ENCODE measurements at regions not wholly inside any gene's neighbourhood (a gene's known extent, or its start where the extent isn't known, plus 50 kb on each side); places are given as distances from the start of the nearest gene placed in this dataset.

DNA sequence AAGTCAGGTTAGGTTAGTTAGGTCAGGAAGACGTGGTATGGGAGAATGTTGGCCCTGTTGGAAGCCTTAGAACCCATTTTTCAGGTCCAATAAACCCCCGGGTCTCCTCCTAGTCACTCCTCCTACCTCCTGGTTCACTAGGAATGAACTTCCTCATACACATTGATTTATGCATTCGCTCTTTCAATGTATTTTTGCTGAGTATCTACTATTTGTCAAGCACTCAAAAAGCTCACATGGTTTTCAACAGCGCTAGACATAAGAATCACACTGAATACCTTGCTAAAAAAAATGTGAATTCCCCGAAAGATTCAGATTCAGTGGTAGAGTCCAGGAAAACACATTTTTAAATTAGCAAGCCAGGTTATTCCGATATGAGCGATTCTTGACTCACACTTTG is 85.8 kb upstream of the LRRN2 start:
- TF ChIP-seq, protein P1, sequence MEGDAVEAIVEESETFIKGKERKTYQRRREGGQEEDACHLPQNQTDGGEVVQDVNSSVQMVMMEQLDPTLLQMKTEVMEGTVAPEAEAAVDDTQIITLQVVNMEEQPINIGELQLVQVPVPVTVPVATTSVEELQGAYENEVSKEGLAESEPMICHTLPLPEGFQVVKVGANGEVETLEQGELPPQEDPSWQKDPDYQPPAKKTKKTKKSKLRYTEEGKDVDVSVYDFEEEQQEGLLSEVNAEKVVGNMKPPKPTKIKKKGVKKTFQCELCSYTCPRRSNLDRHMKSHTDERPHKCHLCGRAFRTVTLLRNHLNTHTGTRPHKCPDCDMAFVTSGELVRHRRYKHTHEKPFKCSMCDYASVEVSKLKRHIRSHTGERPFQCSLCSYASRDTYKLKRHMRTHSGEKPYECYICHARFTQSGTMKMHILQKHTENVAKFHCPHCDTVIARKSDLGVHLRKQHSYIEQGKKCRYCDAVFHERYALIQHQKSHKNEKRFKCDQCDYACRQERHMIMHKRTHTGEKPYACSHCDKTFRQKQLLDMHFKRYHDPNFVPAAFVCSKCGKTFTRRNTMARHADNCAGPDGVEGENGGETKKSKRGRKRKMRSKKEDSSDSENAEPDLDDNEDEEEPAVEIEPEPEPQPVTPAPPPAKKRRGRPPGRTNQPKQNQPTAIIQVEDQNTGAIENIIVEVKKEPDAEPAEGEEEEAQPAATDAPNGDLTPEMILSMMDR (IDR thresholded peaks at IDR 0.05), result no peak
- TF ChIP-seq EZH2 (IDR thresholded peaks at IDR 0.05; ENCODE audit: borderline replicate concordance, insufficient read depth, low read depth, low read length, poor library complexity, severe bottlenecking), result no peak

Measured in B cell (primary cell).